Vagina (tissue), 2 donors: ENCODE measurements at regions not wholly inside any gene's neighbourhood (a gene's known extent, or its start where the extent isn't known, plus 50 kb on each side); places are given as distances from the start of the nearest gene placed in this dataset.

Experiments used
- DNase-seq, 2 donors: peaks; one replicate each; pipeline ENCODE4 v3.0.0-alpha.2; 2017; ENCODE audit errors: extremely low spot score in 2 of 2
- H3K27ac ChIP-seq: fragments of 200-600 bp; sonication (generic); one replicate; pipeline ENCODE4 v1.5.1; 2019
- H3K27me3 ChIP-seq: fragments of 200-600 bp; sonication (generic); one replicate; pipeline ENCODE4 v1.5.1; 2019
- H3K36me3 ChIP-seq, 2 donors: fragments of 200-600 bp; sonication (generic); one replicate each; pipeline ENCODE4 v1.5.1; 2017 to 2019
- H3K4me1 ChIP-seq: fragments of 200-600 bp; sonication (generic); one replicate; pipeline ENCODE4 v1.5.1; 2019
- H3K4me3 ChIP-seq, 2 donors: fragments of 200-600 bp; sonication (generic); 1 replicate in 1 of 2; 2 replicates in 1 of 2; pipeline ENCODE4 v1.5.1; 2016 to 2019
- H3K9me3 ChIP-seq: fragments of 200-600 bp; sonication (generic); one replicate; pipeline ENCODE4 v1.5.1; 2019
- POLR2A ChIP-seq, 2 donors: fragments of 450-650 bp; IDR thresholded peaks; one replicate each; pipeline ENCODE4 v1.6.1; 2017; ENCODE audit warnings: antibody characterized with exemption in 2 of 2, mild to moderate bottlenecking in 2 of 2, moderate library complexity in 2 of 2
- POLR2AphosphoS5 ChIP-seq, 2 donors: sonication (generic); formaldehyde crosslinking; IDR thresholded peaks; one replicate each; pipeline ENCODE4 v1.9.0; 2017; ENCODE audit warnings: antibody characterized with exemption in 2 of 2, mild to moderate bottlenecking in 2 of 2, low read depth in 1 of 2; ENCODE audit not compliant: insufficient read depth in 1 of 2
- intact Hi-C: fragments of 100-400 bp; cut with DNase I; formaldehyde crosslinking; loops from one replicate; pipeline ENCODE4 v1.15.1; 2023
- TF ChIP-seq, protein P1 (sequence below), 3 experiments: fragments of 450-650 bp in 2 of 3; fragments of 200-600 bp in 1 of 3; sonication (generic) in 1 of 3; IDR thresholded peaks; one replicate each; pipeline ENCODE4 v1.5.1; 2017 to 2019; ENCODE audit warnings: antibody characterized with exemption in 3 of 3, mild to moderate bottlenecking in 2 of 3, moderate library complexity in 2 of 3

DNA sequence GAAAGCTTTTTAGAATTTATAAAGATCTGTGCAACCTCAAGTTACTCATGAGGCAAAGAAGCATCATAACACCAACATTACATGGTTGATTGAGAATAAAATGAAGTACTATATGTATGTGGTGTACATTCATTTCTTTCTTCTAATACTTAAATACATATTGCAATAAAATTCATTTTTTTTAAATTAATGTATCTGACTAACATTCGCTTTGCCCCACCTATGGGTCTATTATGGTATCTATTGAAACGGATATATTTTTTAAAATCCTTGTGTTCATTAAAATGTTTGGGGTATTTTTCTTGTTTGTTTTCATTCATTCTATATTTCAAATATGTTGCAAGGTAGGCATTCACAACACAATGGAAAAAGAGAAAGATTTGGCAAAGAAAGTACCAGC, 237.5 kb downstream of the DSEL start:
- Histone ChIP-seq H3K4me3 (no peak overlapping the region), H3K27me3 (no peaks in the 10 kb centered on the region), H3K9me3 (no peaks in the 10 kb centered on the region), H3K4me1 (no peaks in the 10 kb centered on the region), H3K36me3 (no peaks in the 10 kb centered on the region), H3K27ac (no peak overlapping the region)
- intact Hi-C loops = no loop called here
- TF ChIP-seq POLR2A (IDR thresholded peaks at IDR 0.05) = no peak
- TF ChIP-seq, protein P1, sequence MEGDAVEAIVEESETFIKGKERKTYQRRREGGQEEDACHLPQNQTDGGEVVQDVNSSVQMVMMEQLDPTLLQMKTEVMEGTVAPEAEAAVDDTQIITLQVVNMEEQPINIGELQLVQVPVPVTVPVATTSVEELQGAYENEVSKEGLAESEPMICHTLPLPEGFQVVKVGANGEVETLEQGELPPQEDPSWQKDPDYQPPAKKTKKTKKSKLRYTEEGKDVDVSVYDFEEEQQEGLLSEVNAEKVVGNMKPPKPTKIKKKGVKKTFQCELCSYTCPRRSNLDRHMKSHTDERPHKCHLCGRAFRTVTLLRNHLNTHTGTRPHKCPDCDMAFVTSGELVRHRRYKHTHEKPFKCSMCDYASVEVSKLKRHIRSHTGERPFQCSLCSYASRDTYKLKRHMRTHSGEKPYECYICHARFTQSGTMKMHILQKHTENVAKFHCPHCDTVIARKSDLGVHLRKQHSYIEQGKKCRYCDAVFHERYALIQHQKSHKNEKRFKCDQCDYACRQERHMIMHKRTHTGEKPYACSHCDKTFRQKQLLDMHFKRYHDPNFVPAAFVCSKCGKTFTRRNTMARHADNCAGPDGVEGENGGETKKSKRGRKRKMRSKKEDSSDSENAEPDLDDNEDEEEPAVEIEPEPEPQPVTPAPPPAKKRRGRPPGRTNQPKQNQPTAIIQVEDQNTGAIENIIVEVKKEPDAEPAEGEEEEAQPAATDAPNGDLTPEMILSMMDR (IDR thresholded peaks at IDR 0.05) = no peak
- no peak for TF ChIP-seq POLR2AphosphoS5 (IDR thresholded peaks at IDR 0.05; ENCODE audit: insufficient read depth in 1 of 2, low read depth in 1 of 2)
- no peak for DNase-seq

DNA sequence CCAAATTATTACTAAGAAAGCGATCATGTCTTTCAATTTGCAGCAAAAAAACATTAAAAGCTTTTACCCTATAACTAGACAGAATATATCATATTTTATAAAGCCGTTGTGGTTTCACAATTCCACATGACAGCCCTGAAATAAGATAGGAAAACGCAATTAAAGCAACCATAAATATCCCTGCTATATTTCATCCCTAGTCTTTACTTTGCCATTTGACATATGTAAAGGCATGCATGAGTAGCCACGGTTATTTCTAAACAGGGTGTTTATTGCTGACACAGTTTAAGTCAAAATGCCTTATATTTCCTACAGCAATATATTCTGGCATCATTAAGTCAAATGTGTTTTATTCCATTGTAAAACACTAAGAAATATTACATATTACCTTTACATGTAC, 239.9 kb downstream of the DSEL start:
- H3K4me1 ChIP-seq = no peaks in the 10 kb centered on the region
- H3K4me3 ChIP-seq = no peak overlapping the region
- no peaks in the 10 kb centered on the region for H3K9me3 ChIP-seq
- intact Hi-C loops = no loop called here
- no peak for DNase-seq
- no peaks in the 10 kb centered on the region for H3K36me3 ChIP-seq
- TF ChIP-seq POLR2A (IDR thresholded peaks at IDR 0.05) = no peak
- TF ChIP-seq, protein P1 (IDR thresholded peaks at IDR 0.05) = no peak
- TF ChIP-seq POLR2AphosphoS5 (IDR thresholded peaks at IDR 0.05; ENCODE audit: insufficient read depth in 1 of 2, low read depth in 1 of 2) = no peak
- H3K27me3 ChIP-seq = no peaks in the 10 kb centered on the region
- H3K27ac ChIP-seq = no peak overlapping the region

DNA sequence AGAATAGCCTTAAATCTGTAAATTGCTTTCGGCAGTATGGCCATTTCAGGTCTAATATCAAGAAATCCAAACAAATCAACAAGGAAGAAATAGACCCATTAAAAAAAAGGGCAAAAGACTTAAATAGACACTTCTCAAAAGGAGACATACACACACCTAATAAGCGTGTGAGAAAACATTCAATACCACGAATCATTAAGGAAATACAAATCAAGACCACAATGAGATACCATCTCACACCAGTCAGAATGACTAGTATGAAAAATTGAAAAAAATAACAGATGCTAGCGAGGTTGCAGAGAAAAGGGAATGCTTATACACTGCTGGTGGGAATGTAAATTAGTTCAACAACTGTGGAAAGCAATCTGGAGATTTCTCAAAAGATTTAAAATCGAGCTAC, 243.2 kb downstream of the DSEL start:
- Histone ChIP-seq H3K4me3 (no peak overlapping the region), H3K27me3 (no peaks in the 10 kb centered on the region), H3K36me3 (no peaks in the 10 kb centered on the region), H3K4me1 (no peaks in the 10 kb centered on the region), H3K9me3 (no peaks in the 10 kb centered on the region), H3K27ac (no peak overlapping the region)
- TF ChIP-seq POLR2AphosphoS5 (IDR thresholded peaks at IDR 0.05; ENCODE audit: insufficient read depth in 1 of 2, low read depth in 1 of 2) (no peak), POLR2A (IDR thresholded peaks at IDR 0.05) (no peak)
- TF ChIP-seq, protein P1 (IDR thresholded peaks at IDR 0.05) = no peak
- DNase-seq = no peak
- intact Hi-C loops = no loop called here

DNA sequence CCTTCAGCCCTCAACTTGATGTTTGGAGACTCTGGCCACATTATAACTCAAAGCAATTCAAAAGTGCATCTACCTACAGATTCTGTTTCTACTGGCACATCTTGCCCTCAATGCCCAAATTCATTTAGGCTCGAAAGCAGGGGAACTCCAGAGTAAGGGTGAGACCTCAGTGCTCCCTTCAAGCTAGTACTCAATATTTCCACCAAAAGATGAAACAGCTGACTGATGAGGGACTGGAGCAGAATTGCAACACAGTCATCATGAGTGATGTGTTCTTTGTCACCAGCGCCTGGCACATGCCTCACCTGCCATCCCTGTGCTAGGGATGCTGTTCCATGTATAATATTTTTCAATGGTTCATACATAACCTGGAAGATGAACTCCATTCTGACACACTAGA, 247.3 kb downstream of the DSEL start:
- no peak overlapping the region for H3K27ac ChIP-seq
- no peak overlapping the region for H3K4me3 ChIP-seq
- H3K4me1 ChIP-seq = no peaks in the 10 kb centered on the region
- intact Hi-C loops = loop anchor here (5.0 kb wide), 1 partner anchor 182 kb away; no protein-coding TSS in a partner anchor
- no peak for DNase-seq
- H3K36me3 ChIP-seq = no peaks in the 10 kb centered on the region
- no peaks in the 10 kb centered on the region for H3K27me3 ChIP-seq
- no peaks in the 10 kb centered on the region for H3K9me3 ChIP-seq
- TF ChIP-seq, protein P1 (IDR thresholded peaks at IDR 0.05) = no peak
- TF ChIP-seq POLR2A (IDR thresholded peaks at IDR 0.05) (no peak), POLR2AphosphoS5 (IDR thresholded peaks at IDR 0.05; ENCODE audit: insufficient read depth in 1 of 2, low read depth in 1 of 2) (no peak)

DNA sequence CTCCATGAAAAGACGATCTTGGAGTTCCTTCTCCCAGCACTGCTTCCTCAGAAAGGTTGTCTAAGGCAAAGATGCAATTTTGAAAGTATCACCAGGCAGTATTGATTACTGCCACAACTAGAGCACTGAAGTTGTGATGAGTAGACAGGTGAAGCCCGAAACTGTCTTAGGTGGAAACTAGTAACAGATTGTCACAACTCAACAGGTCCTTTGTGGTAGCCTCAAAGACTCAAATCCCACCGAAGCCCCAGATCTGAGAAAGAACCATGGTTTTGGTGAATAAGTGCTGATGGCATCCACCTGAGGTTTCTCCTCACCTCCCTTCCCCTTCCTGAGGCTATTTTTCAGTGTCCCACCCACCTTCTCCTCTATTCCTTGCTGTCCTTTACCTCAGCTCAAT, 248.0 kb downstream of the DSEL start:
- no peaks in the 10 kb centered on the region for H3K9me3 ChIP-seq
- no peak overlapping the region for H3K4me3 ChIP-seq
- intact Hi-C loops = loop anchor here (5.0 kb wide), 1 partner anchor 181 kb away; no protein-coding TSS in a partner anchor
- H3K4me1 ChIP-seq = no peaks in the 10 kb centered on the region
- no peak for DNase-seq
- TF ChIP-seq POLR2A (IDR thresholded peaks at IDR 0.05) (no peak), POLR2AphosphoS5 (IDR thresholded peaks at IDR 0.05; ENCODE audit: insufficient read depth in 1 of 2, low read depth in 1 of 2) (no peak)
- TF ChIP-seq, protein P1 (IDR thresholded peaks at IDR 0.05) = no peak
- no peaks in the 10 kb centered on the region for H3K27me3 ChIP-seq
- no peak overlapping the region for H3K27ac ChIP-seq
- H3K36me3 ChIP-seq = no peaks in the 10 kb centered on the region
